Activated effector memory CD4-positive, alpha-beta T cell treated with anti-CD3 and anti-CD28 coated beads, Interleukin-2, amount 50 U/mL, for 16 hours (primary cell): ENCODE measurements at regions not wholly inside any gene's neighbourhood (a gene's known extent, or its start where the extent isn't known, plus 50 kb on each side); places are given as distances from the start of the nearest gene placed in this dataset.
"Not testable (repeated sequence)": the region's sequence is repeated elsewhere in the genome, so short reads cannot be mapped to it uniquely, and the experiment has no call there.

ENCODE experiments used
- DNase-seq: peaks from one replicate; pipeline ENCODE4 v3.0.0-alpha.2; 2020

GRCh38 chr12:124376435-124376834, 81.5 kb downstream of the RFLNA start:
- DNase-seq: no peak

- no peak for DNase-seq
Measured at GRCh38 chr12:124375789-124376175, 80.9 kb downstream of the RFLNA start.

- no peak for DNase-seq
Measured at GRCh38 chr12:124375141-124375788, 80.4 kb downstream of the RFLNA start.

- DNase-seq: no peak
Measured at GRCh38 chr12:124374567-124374966, 79.7 kb downstream of the RFLNA start.

- DNase-seq: no peak
Measured at GRCh38 chr12:124374147-124374546, 79.3 kb downstream of the RFLNA start.

GRCh38 chr12:124373701-124374100, 78.8 kb downstream of the RFLNA start:
- DNase-seq: not testable (repeated sequence)

GRCh38 chr12:124372831-124373230, 77.9 kb downstream of the RFLNA start:
- no peak for DNase-seq

GRCh38 chr12:124371970-124372555, 77.2 kb downstream of the RFLNA start:
- DNase-seq: no peak

- no peak for DNase-seq
Measured at GRCh38 chr12:124371366-124371765, 76.5 kb downstream of the RFLNA start.

GRCh38 chr12:124370851-124371250, 76.0 kb downstream of the RFLNA start:
- no peak for DNase-seq

- no peak for DNase-seq
Measured at GRCh38 chr12:124370384-124370783, 75.5 kb downstream of the RFLNA start.

- DNase-seq: no peak
Measured at GRCh38 chr12:124369827-124370378, 75.0 kb downstream of the RFLNA start.

GRCh38 chr12:124369055-124369826, 74.3 kb downstream of the RFLNA start:
- no peak for DNase-seq

- no peak for DNase-seq
Measured at GRCh38 chr12:124368421-124369032, 73.6 kb downstream of the RFLNA start.

GRCh38 chr12:124365726-124366430, 71.0 kb downstream of the RFLNA start:
- DNase-seq: no peak
